GM18519 (cell line): ENCODE measurements at regions not wholly inside any gene's neighbourhood (a gene's known extent, or its start where the extent isn't known, plus 50 kb on each side); places are given as distances from the start of the nearest gene placed in this dataset.
"Not testable (repeated sequence)": the region's sequence is repeated elsewhere in the genome, so short reads cannot be mapped to it uniquely, and the experiment has no call there.

ENCODE experiments used
- ATAC-seq: cut with Tn5 transposase; IDR thresholded peaks from one replicate; pipeline ENCODE4 v1.9.1; 2021; ENCODE audit warnings: mild to moderate bottlenecking, moderate library complexity; ENCODE audit not compliant: unreplicated experiment, low FRiP score

- ATAC-seq, result no peak
These were observed 175.1 kb downstream of the FASLG start for GRCh38 chr1:172833954-172834353.

DNA sequence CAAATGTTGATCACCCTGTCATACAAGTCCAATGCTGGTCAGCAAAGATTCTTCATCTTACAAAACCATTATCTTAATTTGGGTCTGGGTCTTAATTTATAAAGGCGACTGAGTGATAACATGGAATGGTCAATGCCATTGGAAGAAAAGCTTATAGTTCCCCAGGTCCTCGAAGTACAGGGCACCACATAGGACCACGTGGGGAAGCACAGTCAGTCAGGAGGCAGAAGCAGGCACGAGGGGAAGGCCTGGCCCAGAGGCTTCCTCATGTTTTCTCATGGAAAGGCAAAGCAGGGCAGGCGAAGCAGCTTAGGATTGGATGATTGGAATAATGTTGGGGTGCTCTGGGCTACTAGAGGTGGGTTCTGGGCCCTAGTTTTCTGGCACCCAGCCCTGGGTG lies 175.7 kb downstream of the FASLG start:
- no peak for ATAC-seq

GRCh38 chr1:172835834-172836233 lies 176.9 kb downstream of the FASLG start:
- no peak for ATAC-seq

- ATAC-seq, result no peak
These were observed 179.1 kb downstream of the FASLG start for GRCh38 chr1:172837816-172838679.

GRCh38 chr1:172838680-172839313 lies 179.9 kb downstream of the FASLG start:
- ATAC-seq, result no peak

DNA sequence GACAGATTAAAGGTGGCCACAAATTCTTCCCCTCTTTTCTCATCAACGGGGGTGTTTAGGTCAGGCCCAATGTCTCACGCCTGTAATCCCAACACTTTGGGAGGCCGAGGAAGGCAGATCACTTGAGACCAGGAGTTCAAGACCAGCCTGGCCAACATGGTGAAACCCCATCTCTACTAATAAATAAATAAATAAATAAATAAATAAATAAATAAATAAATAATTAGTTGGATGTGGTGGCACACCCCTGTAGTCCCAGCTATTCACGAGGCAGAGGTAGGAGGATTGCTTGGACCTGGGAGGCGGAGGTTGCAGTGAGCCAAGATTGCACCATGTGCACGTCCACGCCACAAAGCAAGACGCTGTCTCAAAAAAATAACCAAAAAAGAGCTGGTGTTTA lies 180.7 kb downstream of the FASLG start:
- not testable (repeated sequence) for ATAC-seq

GRCh38 chr1:172843444-172843843 lies 184.5 kb downstream of the FASLG start:
- ATAC-seq, result no peak

GRCh38 chr1:172845371-172845770 lies 186.5 kb downstream of the FASLG start:
- ATAC-seq, result no peak

DNA sequence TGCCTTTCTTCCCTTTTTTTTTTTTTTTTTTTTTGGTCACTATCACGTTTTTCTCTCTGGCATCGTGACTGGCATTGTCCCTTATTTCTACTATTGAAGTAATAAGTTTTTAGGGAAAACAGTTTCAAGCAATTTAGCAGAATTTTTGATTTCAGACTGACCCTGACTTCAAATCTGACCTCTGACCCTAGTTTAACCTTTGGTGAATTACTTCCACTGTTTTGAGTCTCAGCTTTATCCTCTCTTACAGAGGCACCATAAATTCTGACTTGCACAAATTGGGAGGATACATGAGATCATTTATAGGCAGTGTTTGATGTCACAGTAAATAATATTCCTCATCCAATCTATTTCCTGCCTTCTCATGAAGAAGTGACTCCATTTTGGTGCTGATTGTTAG lies 187.0 kb downstream of the FASLG start:
- ATAC-seq, result no peak

DNA sequence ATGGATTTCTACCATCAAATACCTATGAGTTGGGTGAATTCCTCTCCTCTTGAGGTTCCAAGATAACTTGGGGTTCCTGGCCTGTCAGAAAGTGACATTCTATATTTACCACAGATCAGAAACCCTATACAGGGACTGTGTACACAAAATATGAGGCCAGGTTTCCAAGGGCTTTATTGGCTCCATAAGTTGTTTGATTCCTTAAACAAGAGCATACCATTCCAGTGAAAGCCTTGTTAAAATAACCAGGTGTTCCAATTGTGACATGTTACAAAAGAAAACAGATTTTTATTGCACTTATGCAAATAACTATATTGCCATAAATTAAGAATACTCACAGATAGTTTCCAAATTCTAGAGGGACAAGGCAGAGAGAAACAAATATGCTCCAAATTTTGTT lies 188.9 kb downstream of the FASLG start:
- not testable (repeated sequence) for ATAC-seq

DNA sequence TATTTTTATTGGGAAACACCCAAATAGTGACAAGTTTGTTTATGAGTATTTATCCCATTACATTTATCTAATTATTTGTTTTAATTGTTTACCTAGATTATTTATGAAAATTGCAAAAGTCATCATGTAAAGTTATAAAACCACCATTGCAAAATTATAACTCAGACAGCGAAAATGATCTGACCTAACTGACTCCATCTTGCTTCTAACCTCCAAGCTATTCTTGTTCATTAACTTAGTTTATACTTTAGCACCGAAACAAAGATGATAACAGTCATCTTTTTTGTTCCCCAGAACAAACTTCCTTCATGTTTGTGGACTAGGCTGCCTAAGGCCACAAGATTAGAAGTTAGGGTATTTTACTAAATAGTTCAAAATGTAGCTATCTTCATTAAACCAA lies 190.8 kb downstream of the FASLG start:
- no peak for ATAC-seq

DNA sequence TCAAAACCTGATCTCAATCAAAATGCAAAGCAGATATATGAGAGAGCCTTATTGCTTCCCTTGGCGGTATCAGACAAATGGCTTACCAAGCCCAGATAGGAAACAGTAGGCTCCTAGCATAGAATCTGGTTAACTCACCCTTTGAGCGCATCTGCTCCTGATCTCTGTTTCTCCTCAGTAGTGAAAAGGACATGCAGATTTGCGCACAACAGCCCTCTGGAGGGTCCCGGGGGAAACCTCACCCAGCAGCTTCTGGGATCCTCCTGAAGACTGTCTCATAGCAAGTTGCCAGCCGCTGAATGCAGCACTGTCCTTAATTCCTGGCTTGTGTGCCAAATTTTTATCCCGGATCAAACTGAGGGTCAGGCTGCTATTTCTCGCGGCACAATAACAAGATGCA lies 192.2 kb downstream of the FASLG start:
- ATAC-seq, result no peak

DNA sequence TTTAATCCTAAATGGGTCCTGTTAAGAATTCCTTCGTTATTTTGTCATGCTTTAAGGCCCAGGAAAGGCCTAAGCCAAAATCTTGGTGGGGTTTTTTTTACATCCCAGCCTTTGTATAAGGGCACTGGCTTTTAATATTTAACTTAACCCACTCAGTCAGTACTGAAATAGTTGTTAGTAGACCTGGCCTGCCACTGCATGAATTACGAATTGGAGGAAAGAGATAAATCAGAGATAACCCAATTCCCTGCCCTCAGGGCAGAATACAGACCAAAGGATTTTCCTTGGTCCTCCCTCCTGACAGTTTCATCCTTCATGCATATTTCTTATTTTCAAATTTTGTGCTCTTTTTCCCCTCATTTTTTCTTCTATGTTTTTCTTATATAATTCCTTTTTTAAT lies 193.0 kb downstream of the FASLG start:
- no peak for ATAC-seq

DNA sequence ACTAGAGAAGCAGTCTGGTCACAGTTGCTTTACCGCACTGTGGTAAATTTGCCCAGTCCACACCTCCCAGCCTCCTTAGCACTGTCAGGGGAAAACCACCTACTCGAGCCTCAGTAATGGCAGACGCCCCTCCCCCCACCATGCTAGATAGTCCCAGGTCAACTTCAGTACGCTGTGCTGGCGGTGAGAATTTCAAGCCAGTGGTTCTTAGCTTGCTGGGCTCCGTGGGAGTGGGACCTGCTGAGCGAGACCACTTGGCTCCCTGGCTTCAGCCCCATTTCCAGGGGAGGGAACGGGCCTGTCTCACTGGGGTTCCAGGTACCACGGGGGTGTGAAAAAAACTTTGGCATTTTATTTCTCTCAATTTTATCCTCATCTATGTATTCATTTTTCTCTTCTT lies 194.8 kb downstream of the TNFSF18 start:
- ATAC-seq, result not testable (repeated sequence)

DNA sequence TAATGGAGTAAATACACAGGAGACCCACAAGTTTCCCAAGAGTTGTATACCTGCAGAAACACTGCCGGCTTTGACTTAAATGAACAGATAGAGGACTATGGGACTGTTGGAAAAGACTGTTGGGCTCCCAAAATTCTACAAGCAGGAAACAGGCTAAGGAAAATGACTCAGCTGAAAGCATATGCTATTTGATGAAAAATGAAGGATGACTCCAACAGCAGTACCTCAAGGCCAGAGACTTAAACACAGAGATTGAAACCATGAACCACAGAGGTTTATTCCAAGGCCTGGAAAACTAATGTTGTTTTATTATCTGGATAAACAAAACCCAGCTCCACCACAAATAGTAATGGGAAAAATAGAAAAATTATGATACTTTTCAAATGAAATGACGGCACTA lies 187.7 kb downstream of the TNFSF18 start:
- no peak for ATAC-seq

GRCh38 chr1:172867216-172867818 lies 183.4 kb downstream of the TNFSF18 start:
- ATAC-seq, result no peak

DNA sequence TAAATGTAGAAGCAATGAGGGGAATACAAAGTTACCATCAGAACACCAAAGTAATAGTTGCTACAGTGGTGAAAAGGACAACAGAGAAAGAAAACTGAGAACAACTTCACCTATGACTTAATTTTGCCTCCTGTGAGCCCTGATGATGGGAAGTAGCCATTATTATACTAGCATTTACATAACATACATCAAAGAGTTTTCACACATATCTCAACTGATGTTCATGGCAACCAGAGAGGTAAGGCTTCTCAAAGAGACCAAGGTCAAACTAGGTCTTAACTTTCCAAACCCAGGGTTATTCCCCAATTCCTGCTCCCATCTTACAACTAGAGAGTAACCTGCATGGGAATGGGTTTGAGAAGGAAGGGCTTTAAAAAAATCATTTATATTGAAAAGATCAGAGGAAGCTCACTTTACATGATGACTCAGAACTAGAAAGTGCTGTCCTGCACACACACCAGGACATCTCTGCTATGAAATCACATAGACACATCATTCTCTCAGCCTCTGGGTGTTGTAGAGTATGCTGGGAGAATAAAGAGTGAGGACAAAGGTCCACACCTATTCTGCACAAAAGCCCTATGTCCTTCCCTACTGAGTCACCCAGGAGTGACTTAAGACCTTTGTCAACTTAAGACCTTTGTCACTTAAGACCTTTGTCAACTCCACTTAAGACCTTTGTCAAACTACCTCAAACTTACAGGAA lies 179.7 kb downstream of the TNFSF18 start:
- ATAC-seq, result no peak

DNA sequence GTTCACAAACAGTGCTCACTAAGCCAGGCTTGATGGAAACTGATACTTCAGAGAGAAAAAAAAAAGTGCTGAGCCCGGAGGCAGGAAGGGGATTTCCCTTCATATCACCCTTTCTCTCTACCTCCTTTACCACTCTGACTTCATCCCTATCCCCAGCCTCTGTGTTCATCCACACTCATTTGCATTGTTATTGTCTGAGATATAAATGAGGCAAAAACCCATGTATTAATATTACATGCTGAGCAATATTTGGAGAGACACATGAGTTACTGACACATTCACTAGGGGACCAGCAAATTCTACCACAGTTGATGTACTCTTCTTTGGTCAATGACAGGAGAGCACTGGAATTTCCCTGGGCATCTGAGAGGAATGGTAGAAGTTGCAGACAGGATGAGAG lies 175.8 kb downstream of the TNFSF18 start:
- ATAC-seq, result no peak

DNA sequence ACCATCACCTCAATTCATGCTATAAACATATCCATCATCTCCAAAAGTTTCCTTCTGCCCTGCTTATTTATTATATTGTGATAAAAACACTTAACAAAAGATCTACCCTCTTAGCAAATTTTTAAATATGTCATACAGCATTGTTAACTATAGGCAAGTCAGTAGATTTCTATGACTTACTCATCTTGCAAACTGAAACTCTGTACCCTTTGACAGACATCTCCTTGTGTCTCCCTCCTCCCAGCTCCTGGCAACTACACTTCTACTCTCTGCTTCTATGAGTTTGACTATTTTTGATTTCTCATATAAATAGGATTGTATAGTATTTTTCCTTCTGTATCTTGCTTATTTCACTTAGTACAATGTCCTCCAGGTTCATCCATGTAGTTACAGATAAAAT lies 174.8 kb downstream of the TNFSF18 start:
- no peak for ATAC-seq

GRCh38 chr1:172882385-172882784 lies 168.4 kb downstream of the TNFSF18 start:
- ATAC-seq, result no peak

- ATAC-seq, result no peak
These were observed 167.9 kb downstream of the TNFSF18 start for GRCh38 chr1:172882791-172883386.
